ENCODE measurements at regions not wholly inside any gene's neighbourhood (a gene's known extent, or its start where the extent isn't known, plus 50 kb on each side); places are given as distances from the start of the nearest gene placed in this dataset.

DNA sequence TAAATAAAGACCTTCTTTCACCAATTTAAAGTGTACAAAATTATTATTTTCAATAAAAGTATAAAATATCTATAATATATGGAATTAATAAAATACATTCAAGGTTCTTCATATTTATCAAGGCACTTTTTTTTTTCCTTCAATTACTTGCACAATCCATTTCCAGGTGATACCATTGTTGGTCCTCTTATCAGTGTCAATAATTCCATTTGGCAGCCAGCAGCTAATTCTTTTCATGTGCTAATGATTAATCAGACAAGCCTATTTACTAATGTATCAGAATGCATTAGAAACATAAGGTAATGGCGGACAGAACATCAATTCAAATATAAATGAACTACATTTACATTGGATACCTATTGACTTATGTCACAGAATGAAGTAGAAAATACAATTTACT, 622.2 kb downstream of the TOX3 start:
- no peak for TF ChIP-seq POLR2A (IDR thresholded peaks at IDR 0.05; ENCODE audit: low read depth, low read length)
- no peak for TF ChIP-seq TAF1 (IDR thresholded peaks at IDR 0.05; ENCODE audit: borderline replicate concordance, low read depth, low read length)
- no peak for TF ChIP-seq POLR2AphosphoS5 (IDR thresholded peaks at IDR 0.05; ENCODE audit: low read depth, low read length)
- FAIRE-seq = no peak
- DNase-seq (ENCODE audit: insufficient read length) = no peak

- TF ChIP-seq POLR2A (IDR thresholded peaks at IDR 0.05; ENCODE audit: low read depth, low read length) = no peak
- no peak for TF ChIP-seq POLR2AphosphoS5 (IDR thresholded peaks at IDR 0.05; ENCODE audit: low read depth, low read length)
- no peak for TF ChIP-seq TAF1 (IDR thresholded peaks at IDR 0.05; ENCODE audit: borderline replicate concordance, low read depth, low read length)
- DNase-seq (ENCODE audit: insufficient read length) (no peak), FAIRE-seq (no peak)
Measured at GRCh38 chr16:51922476-51922875, 624.5 kb downstream of the TOX3 start.

- no peak for TF ChIP-seq TAF1 (IDR thresholded peaks at IDR 0.05; ENCODE audit: borderline replicate concordance, low read depth, low read length)
- TF ChIP-seq POLR2AphosphoS5 (IDR thresholded peaks at IDR 0.05; ENCODE audit: low read depth, low read length) = no peak
- TF ChIP-seq POLR2A (IDR thresholded peaks at IDR 0.05; ENCODE audit: low read depth, low read length) = no peak
- no peak for DNase-seq (ENCODE audit: insufficient read length)
- FAIRE-seq = no peak
Measured at GRCh38 chr16:51919736-51920135, 627.2 kb downstream of the TOX3 start.

GRCh38 chr16:51916814-51917213, 630.1 kb downstream of the TOX3 start:
- no peak for FAIRE-seq
- DNase-seq (ENCODE audit: insufficient read length) = no peak
- TF ChIP-seq POLR2A (IDR thresholded peaks at IDR 0.05; ENCODE audit: low read depth, low read length) (no peak), TAF1 (IDR thresholded peaks at IDR 0.05; ENCODE audit: borderline replicate concordance, low read depth, low read length) (no peak), POLR2AphosphoS5 (IDR thresholded peaks at IDR 0.05; ENCODE audit: low read depth, low read length) (no peak)

- no peak for TF ChIP-seq TAF1 (IDR thresholded peaks at IDR 0.05; ENCODE audit: borderline replicate concordance, low read depth, low read length)
- TF ChIP-seq POLR2AphosphoS5 (IDR thresholded peaks at IDR 0.05; ENCODE audit: low read depth, low read length) = no peak
- TF ChIP-seq POLR2A (IDR thresholded peaks at IDR 0.05; ENCODE audit: low read depth, low read length) = no peak
- FAIRE-seq (no peak), DNase-seq (ENCODE audit: insufficient read length) (no peak)
Measured at GRCh38 chr16:51916231-51916630, 630.7 kb downstream of the TOX3 start.

DNA sequence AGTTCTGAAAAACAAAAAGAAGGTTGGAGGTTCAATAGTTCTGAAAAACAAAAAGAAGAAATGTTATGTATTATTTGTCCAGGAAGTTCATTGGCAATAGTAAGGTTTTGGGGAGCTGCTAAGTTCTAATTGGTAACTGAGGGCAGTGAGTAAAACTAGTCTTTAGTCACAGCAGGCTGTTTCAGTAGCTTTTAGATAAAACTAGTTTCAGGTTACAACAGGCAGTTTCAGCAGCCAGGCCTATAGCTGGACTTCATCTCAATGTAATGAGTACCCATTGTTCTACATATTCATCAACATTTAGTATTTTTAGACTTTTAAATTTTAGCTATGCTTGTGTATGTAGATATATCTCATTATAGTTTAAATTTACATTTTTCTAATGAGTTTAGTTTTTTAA, 639.3 kb downstream of the TOX3 start:
- FAIRE-seq = no peak
- TF ChIP-seq POLR2A (IDR thresholded peaks at IDR 0.05; ENCODE audit: low read depth, low read length) = no peak
- no peak for TF ChIP-seq POLR2AphosphoS5 (IDR thresholded peaks at IDR 0.05; ENCODE audit: low read depth, low read length)
- TF ChIP-seq TAF1 (IDR thresholded peaks at IDR 0.05; ENCODE audit: borderline replicate concordance, low read depth, low read length) = no peak

DNA sequence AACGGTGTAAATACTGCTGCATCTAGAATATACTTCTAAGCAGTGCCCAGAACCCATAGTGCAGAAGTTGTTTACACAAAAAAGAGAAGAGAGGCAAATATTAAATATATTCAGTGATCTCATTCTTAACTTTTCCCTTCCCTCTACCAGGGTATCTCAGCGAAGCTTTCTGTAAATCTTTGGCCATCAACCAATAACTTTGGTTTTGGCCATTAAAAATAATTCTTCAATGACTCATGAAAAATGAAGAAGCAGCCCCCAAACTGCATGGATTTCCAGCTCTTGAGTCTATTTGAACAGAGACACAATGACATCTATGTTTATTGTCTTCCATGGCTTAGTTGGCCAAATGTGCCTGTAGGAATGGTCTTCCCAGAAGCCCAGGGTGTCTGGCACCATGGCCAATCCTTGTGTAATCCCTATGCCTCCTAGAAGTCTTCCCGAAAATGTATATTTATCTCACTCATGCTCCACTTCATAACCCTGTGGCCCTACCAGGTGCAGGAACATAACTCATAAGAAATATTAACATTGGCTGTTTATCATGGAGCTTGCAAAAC, 646.6 kb downstream of the TOX3 start:
- FAIRE-seq = no peak
- TF ChIP-seq POLR2AphosphoS5 (IDR thresholded peaks at IDR 0.05; ENCODE audit: low read depth, low read length) (no peak), TAF1 (IDR thresholded peaks at IDR 0.05; ENCODE audit: borderline replicate concordance, low read depth, low read length) (no peak), POLR2A (IDR thresholded peaks at IDR 0.05; ENCODE audit: low read depth, low read length) (no peak)
- no peak for DNase-seq (ENCODE audit: insufficient read length)

More for the DNA sequence above, 639.3 kb downstream of the TOX3 start:
- no peak for DNase-seq (ENCODE audit: insufficient read length)

DNA sequence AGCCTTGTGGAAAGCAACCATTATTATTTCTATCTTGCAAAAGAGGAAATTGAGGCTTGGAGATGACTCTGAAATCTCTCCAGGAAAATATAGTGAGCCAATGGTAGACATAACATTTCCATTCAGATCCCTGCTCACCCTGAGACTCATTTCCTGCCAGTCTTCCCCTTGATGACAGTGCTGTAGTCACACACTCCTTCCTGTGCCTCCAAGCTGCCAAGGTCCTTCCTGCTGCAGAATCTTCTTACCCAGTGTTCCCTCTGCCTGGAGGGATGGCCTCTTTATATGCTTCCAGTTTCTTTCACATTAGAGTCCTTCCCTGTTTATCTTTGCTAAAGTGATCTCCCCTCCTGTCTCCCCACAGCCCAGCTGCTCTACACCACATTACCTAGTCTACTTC, 648.1 kb downstream of the TOX3 start:
- TF ChIP-seq TAF1 (IDR thresholded peaks at IDR 0.05; ENCODE audit: borderline replicate concordance, low read depth, low read length) = no peak
- TF ChIP-seq POLR2A (IDR thresholded peaks at IDR 0.05; ENCODE audit: low read depth, low read length) = no peak
- TF ChIP-seq POLR2AphosphoS5 (IDR thresholded peaks at IDR 0.05; ENCODE audit: low read depth, low read length) = no peak
- FAIRE-seq (no peak), DNase-seq (ENCODE audit: insufficient read length) (no peak)

- DNase-seq (ENCODE audit: insufficient read length) (no peak), FAIRE-seq (no peak)
- TF ChIP-seq POLR2AphosphoS5 (IDR thresholded peaks at IDR 0.05; ENCODE audit: low read depth, low read length) (no peak), POLR2A (IDR thresholded peaks at IDR 0.05; ENCODE audit: low read depth, low read length) (no peak), TAF1 (IDR thresholded peaks at IDR 0.05; ENCODE audit: borderline replicate concordance, low read depth, low read length) (no peak)
Measured at GRCh38 chr16:51896013-51896412, 650.9 kb downstream of the TOX3 start.

GRCh38 chr16:51892293-51893007, 654.5 kb downstream of the TOX3 start:
- FAIRE-seq = no peak
- TF ChIP-seq POLR2AphosphoS5 (IDR thresholded peaks at IDR 0.05; ENCODE audit: low read depth, low read length) = no peak
- DNase-seq (ENCODE audit: insufficient read length) = no peak

DNA sequence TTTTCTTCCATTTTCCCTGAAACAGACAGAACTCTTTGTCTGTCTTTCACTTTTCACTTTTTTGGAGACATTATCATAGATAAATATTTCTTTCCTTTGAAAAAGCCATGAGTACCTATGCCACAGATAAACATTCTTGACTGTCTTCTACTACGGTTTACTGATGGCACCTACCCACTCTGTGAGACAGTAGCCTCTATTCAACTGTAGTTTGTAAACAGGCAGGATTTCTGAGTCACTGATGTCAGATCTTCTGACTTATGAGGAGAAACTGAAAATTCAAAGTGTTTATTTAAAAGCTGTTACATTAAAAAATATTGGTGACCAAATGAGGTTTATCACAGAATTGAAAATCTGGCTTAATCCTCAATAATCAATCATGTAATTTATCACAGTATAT, 658.4 kb downstream of the TOX3 start:
- no peak for TF ChIP-seq TAF1 (IDR thresholded peaks at IDR 0.05; ENCODE audit: borderline replicate concordance, low read depth, low read length)
- TF ChIP-seq POLR2AphosphoS5 (IDR thresholded peaks at IDR 0.05; ENCODE audit: low read depth, low read length) = no peak
- TF ChIP-seq POLR2A (IDR thresholded peaks at IDR 0.05; ENCODE audit: low read depth, low read length) = no peak
- no peak for DNase-seq (ENCODE audit: insufficient read length)
- FAIRE-seq = no peak

GRCh38 chr16:51888016-51888415, 658.9 kb downstream of the TOX3 start:
- TF ChIP-seq TAF1 (IDR thresholded peaks at IDR 0.05; ENCODE audit: borderline replicate concordance, low read depth, low read length) = no peak
- TF ChIP-seq POLR2AphosphoS5 (IDR thresholded peaks at IDR 0.05; ENCODE audit: low read depth, low read length) = no peak
- no peak for TF ChIP-seq POLR2A (IDR thresholded peaks at IDR 0.05; ENCODE audit: low read depth, low read length)
- FAIRE-seq (no peak), DNase-seq (ENCODE audit: insufficient read length) (no peak)

Measured in GM12892 (cell line).